SK-N-SH treated with all-trans-retinoic acid at 6 μM for 48 hours (cell line): ENCODE measurements at regions not wholly inside any gene's neighbourhood (a gene's known extent, or its start where the extent isn't known, plus 50 kb on each side); places are given as distances from the start of the nearest gene placed in this dataset.

Experiments
- PATZ1 ChIP-seq: fragments of 250-450 bp; sonication (Bioruptor Pico); IDR thresholded peaks from 2 replicates; pipeline ENCODE4 v1.8.0; 2020; ENCODE audit warnings: mild to moderate bottlenecking, moderate library complexity, borderline replicate concordance
- RARB ChIP-seq: fragments of 250-450 bp; sonication (Bioruptor Pico); IDR thresholded peaks from 2 replicates; pipeline ENCODE4 v1.8.0; 2021; ENCODE audit warnings: mild to moderate bottlenecking, moderate library complexity
- TOX ChIP-seq: fragments of 250-450 bp; sonication (Bioruptor Pico); IDR thresholded peaks from 2 replicates; pipeline ENCODE4 v1.8.0; 2021; ENCODE audit warnings: mild to moderate bottlenecking, moderate library complexity, borderline replicate concordance
- ZFP30 ChIP-seq: fragments of 450-650 bp; formaldehyde crosslinking; IDR thresholded peaks from 2 replicates; pipeline ENCODE4 v1.5.0; 2022; ENCODE audit warnings: mild to moderate bottlenecking, moderate library complexity
- ZNF70 ChIP-seq: fragments of 450-650 bp; formaldehyde crosslinking; IDR thresholded peaks from 2 replicates; pipeline ENCODE4 v1.5.0; 2020; ENCODE audit warnings: mild to moderate bottlenecking, moderate library complexity

- TF ChIP-seq PATZ1 (CRISPR knock-in tag) (no peak), RARB (CRISPR knock-in tag) (no peak), ZNF70 (CRISPR knock-in tag) (no peak), TOX (CRISPR knock-in tag) (no peak), ZFP30 (CRISPR knock-in tag) (no peak)
Observed at GRCh38 chr6:140264431-140264830, 890.0 kb upstream of the CITED2 start.
